GM18858 (cell line): ENCODE measurements at regions not wholly inside any gene's neighbourhood (a gene's known extent, or its start where the extent isn't known, plus 50 kb on each side); places are given as distances from the start of the nearest gene placed in this dataset.
"Not testable (repeated sequence)": the region's sequence is repeated elsewhere in the genome, so short reads cannot be mapped to it uniquely, and the experiment has no call there.

Source experiments
- ATAC-seq: cut with Tn5 transposase; IDR thresholded peaks from one replicate; pipeline ENCODE4 v1.9.1; 2021; ENCODE audit not compliant: unreplicated experiment

GRCh38 chr7:121529003-121529402, 132.9 kb upstream of the FAM3C start:
- no peak for ATAC-seq

GRCh38 chr7:121526210-121526609, 130.1 kb upstream of the FAM3C start:
- not testable (repeated sequence) for ATAC-seq

GRCh38 chr7:121525155-121525819, 129.2 kb upstream of the FAM3C start:
- ATAC-seq: no peak

GRCh38 chr7:121521711-121522400, 125.7 kb upstream of the FAM3C start:
- no peak for ATAC-seq

GRCh38 chr7:121520911-121521310, 124.8 kb upstream of the FAM3C start:
- ATAC-seq: no peak

- ATAC-seq: peak; percentile 89
Measured at GRCh38 chr7:121519548-121520521, 123.7 kb upstream of the FAM3C start.

- no peak for ATAC-seq
Measured at GRCh38 chr7:121517591-121517990, 121.5 kb upstream of the FAM3C start.

GRCh38 chr7:121516821-121517220, 120.7 kb upstream of the FAM3C start:
- no peak for ATAC-seq

GRCh38 chr7:121515630-121516401, 119.7 kb upstream of the FAM3C start:
- no peak for ATAC-seq

GRCh38 chr7:121515229-121515628, 119.1 kb upstream of the FAM3C start:
- no peak for ATAC-seq

GRCh38 chr7:121513105-121513504, 117.0 kb upstream of the FAM3C start:
- no peak for ATAC-seq

GRCh38 chr7:121510858-121511482, 114.9 kb upstream of the FAM3C start:
- no peak for ATAC-seq

- no peak for ATAC-seq
Measured at GRCh38 chr7:121510302-121510701, 114.2 kb upstream of the FAM3C start.

- no peak for ATAC-seq
Measured at GRCh38 chr7:121505540-121506182, 109.6 kb upstream of the FAM3C start.

- no peak for ATAC-seq
Measured at GRCh38 chr7:121505021-121505420, 108.9 kb upstream of the FAM3C start.

GRCh38 chr7:121504482-121504881, 108.4 kb upstream of the FAM3C start:
- no peak for ATAC-seq

GRCh38 chr7:121503730-121504129, 107.6 kb upstream of the FAM3C start:
- ATAC-seq: no peak

GRCh38 chr7:121503039-121503438, 106.9 kb upstream of the FAM3C start:
- ATAC-seq: no peak

- no peak for ATAC-seq
Measured at GRCh38 chr7:121501566-121501965, 105.5 kb upstream of the FAM3C start.
